GM19463 (cell line): ENCODE measurements at regions not wholly inside any gene's neighbourhood (a gene's known extent, or its start where the extent isn't known, plus 50 kb on each side); places are given as distances from the start of the nearest gene placed in this dataset.
"Not testable (repeated sequence)": the region's sequence is repeated elsewhere in the genome, so short reads cannot be mapped to it uniquely, and the experiment has no call there.

Source experiments
- ATAC-seq: cut with Tn5 transposase; IDR thresholded peaks from one replicate; pipeline ENCODE4 v1.9.1; 2021; ENCODE audit warnings: mild to moderate bottlenecking, moderate library complexity; ENCODE audit not compliant: unreplicated experiment

- ATAC-seq, result no peak
Observed at GRCh38 chr14:83566567-83566966, 1963.4 kb upstream of the FLRT2 start.

- ATAC-seq, result no peak
Observed at GRCh38 chr14:83568141-83568540, 1961.8 kb upstream of the FLRT2 start.

GRCh38 chr14:83575301-83575700 lies 1954.6 kb upstream of the FLRT2 start:
- no peak for ATAC-seq

GRCh38 chr14:83583201-83583600 lies 1946.7 kb upstream of the FLRT2 start:
- ATAC-seq, result no peak

GRCh38 chr14:83594874-83595273 lies 1935.1 kb upstream of the FLRT2 start:
- ATAC-seq, result no peak

- ATAC-seq, result no peak
Observed at GRCh38 chr14:83607682-83608081, 1922.3 kb upstream of the FLRT2 start.

GRCh38 chr14:83611491-83611890 lies 1918.5 kb upstream of the FLRT2 start:
- ATAC-seq, result no peak

GRCh38 chr14:83611906-83612390 lies 1918.0 kb upstream of the FLRT2 start:
- ATAC-seq, result no peak

- no peak for ATAC-seq
Observed at GRCh38 chr14:83614956-83615355, 1915.0 kb upstream of the FLRT2 start.

- no peak for ATAC-seq
Observed at GRCh38 chr14:83624541-83624940, 1905.4 kb upstream of the FLRT2 start.

- ATAC-seq, result no peak
Observed at GRCh38 chr14:83632375-83632774, 1897.6 kb upstream of the FLRT2 start.

GRCh38 chr14:83638748-83639504 lies 1891.0 kb upstream of the FLRT2 start:
- ATAC-seq, result no peak

- not testable (repeated sequence) for ATAC-seq
Observed at GRCh38 chr14:83639505-83639875, 1890.5 kb upstream of the FLRT2 start.

- ATAC-seq, result no peak
Observed at GRCh38 chr14:83646228-83646627, 1883.7 kb upstream of the FLRT2 start.

GRCh38 chr14:83660597-83660996 lies 1869.3 kb upstream of the FLRT2 start:
- no peak for ATAC-seq

- no peak for ATAC-seq
Observed at GRCh38 chr14:83664389-83664788, 1865.6 kb upstream of the FLRT2 start.

GRCh38 chr14:83689265-83689664 lies 1840.7 kb upstream of the FLRT2 start:
- no peak for ATAC-seq

GRCh38 chr14:83697099-83697498 lies 1832.8 kb upstream of the FLRT2 start:
- no peak for ATAC-seq

- no peak for ATAC-seq
Observed at GRCh38 chr14:83702619-83703018, 1827.3 kb upstream of the FLRT2 start.

- ATAC-seq, result no peak
Observed at GRCh38 chr14:83706231-83706954, 1823.6 kb upstream of the FLRT2 start.

- ATAC-seq, result no peak
Observed at GRCh38 chr14:83707056-83707455, 1822.9 kb upstream of the FLRT2 start.

- ATAC-seq, result no peak
Observed at GRCh38 chr14:83709116-83709515, 1820.8 kb upstream of the FLRT2 start.
